HG02763 (cell line): ENCODE measurements at regions not wholly inside any gene's neighbourhood (a gene's known extent, or its start where the extent isn't known, plus 50 kb on each side); places are given as distances from the start of the nearest gene placed in this dataset.

Experiments used
- ATAC-seq: cut with Tn5 transposase; IDR thresholded peaks from one replicate; pipeline ENCODE4 v1.9.1; 2021; ENCODE audit warnings: mild to moderate bottlenecking, moderate library complexity; ENCODE audit not compliant: unreplicated experiment

GRCh38 chr2:217691920-217692666 is 310.7 kb downstream of the TNS1 start:
- no peak for ATAC-seq

GRCh38 chr2:217691516-217691915 is 311.3 kb downstream of the TNS1 start:
- ATAC-seq = no peak

- ATAC-seq = no peak
These were observed 313.7 kb downstream of the TNS1 start for GRCh38 chr2:217689053-217689452.

- ATAC-seq = no peak
These were observed 314.3 kb downstream of the TNS1 start for GRCh38 chr2:217688494-217688893.

- no peak for ATAC-seq
These were observed 315.0 kb downstream of the TNS1 start for GRCh38 chr2:217687771-217688170.

GRCh38 chr2:217685255-217685605 is 317.6 kb downstream of the TNS1 start:
- ATAC-seq = no peak

- no peak for ATAC-seq
These were observed 318.2 kb downstream of the TNS1 start for GRCh38 chr2:217684431-217685254.

GRCh38 chr2:217683106-217683870 is 319.5 kb downstream of the TNS1 start:
- no peak for ATAC-seq

- ATAC-seq = no peak
These were observed 321.0 kb downstream of the TNS1 start for GRCh38 chr2:217681791-217682190.

GRCh38 chr2:217680381-217680780 is 322.4 kb downstream of the TNS1 start:
- ATAC-seq = no peak

GRCh38 chr2:217673627-217674026 is 329.2 kb downstream of the TNS1 start:
- no peak for ATAC-seq

GRCh38 chr2:217672472-217672871 is 330.3 kb downstream of the TNS1 start:
- no peak for ATAC-seq

GRCh38 chr2:217671871-217672270 is 330.9 kb downstream of the TNS1 start:
- ATAC-seq = no peak

- ATAC-seq = no peak
These were observed 331.7 kb downstream of the TNS1 start for GRCh38 chr2:217671075-217671474.

- no peak for ATAC-seq
These were observed 333.0 kb downstream of the TNS1 start for GRCh38 chr2:217669831-217670230.

GRCh38 chr2:217667512-217667911 is 335.3 kb downstream of the TNS1 start:
- no peak for ATAC-seq

- no peak for ATAC-seq
These were observed 335.8 kb downstream of the TNS1 start for GRCh38 chr2:217667035-217667434.

GRCh38 chr2:217666338-217666737 is 336.5 kb downstream of the TNS1 start:
- ATAC-seq = no peak

- no peak for ATAC-seq
These were observed 338.0 kb downstream of the TNS1 start for GRCh38 chr2:217664761-217665160.

- ATAC-seq = no peak
These were observed 339.7 kb downstream of the TNS1 start for GRCh38 chr2:217662984-217663602.

GRCh38 chr2:217661378-217661777 is 341.4 kb downstream of the TNS1 start:
- no peak for ATAC-seq
